ENCODE measurements at regions not wholly inside any gene's neighbourhood (a gene's known extent, or its start where the extent isn't known, plus 50 kb on each side); places are given as distances from the start of the nearest gene placed in this dataset.

DNA sequence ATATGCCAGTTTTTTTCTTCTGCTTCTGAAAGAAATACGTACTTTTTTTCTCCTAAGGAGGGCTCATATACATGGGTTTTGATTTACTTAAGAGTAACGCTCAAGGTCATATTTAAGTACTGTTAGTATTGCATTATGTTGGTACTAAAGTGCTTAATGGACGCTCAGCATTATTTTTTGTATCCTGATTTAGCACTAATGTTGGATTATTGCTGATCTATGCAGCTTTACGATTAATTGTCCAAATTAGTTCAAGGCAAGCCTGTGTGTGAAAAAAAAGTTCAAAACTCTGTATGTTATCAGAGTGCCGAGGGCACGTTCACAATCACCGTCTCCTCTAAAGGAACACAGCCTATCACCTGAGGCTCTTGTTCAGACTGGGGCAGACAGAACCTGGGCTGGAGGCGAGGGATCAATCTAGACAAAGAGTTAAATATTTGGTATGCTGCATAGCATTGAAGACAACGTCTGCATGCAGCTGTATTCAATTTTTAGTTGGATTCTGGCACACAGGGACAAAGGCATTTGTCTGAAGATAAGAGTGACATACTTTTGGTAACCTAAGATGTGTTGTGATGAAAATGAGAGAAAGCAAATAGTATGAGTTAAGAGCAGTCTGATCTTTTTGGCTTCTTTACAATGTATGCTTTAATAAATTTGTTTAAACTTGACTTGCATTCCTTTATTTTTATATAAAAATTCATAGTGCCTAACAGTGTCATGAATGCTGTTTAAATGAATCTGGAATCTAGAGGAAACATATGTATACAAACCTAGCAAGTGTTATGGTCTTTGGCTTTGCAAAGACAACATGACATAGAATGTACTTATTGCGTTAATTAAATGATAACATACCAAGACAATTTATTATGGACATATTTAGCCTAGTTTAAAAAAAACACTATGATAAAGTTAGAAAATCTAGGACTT lies 341.2 kb downstream of the SAMD5 start:
- POLR2A ChIA-PET: no interaction called here
- H3K4me2 ChIP-seq (ENCODE audit: low read length): no peak overlapping the region

DNA sequence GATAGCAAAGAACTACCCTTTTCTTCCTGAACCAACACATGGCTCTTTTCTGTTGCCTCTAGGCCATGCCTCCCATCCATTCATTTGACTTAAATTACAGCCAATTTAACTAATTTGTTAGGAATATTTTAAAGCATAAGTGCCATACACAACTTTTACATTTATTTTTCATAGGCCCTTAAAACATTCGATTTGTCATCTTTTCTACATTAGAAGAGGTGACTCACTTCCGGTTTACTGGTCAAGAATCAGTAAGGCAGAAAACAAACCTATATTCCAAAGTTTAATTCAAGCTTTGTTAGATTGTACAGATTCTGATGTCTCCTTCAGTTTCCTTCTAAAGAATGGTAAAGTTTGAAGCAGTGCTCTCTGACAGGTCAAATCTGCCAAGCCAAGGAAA lies 344.3 kb downstream of the SAMD5 start:
- H3K9me3 ChIP-seq (ENCODE audit: control insufficient read depth in 1 of 2, insufficient read depth in 1 of 2, low read depth in 1 of 2, low read length in 2 of 2): no peaks in the 10 kb centered on the region
- H3K36me3 ChIP-seq (ENCODE audit: control insufficient read depth in 1 of 2, insufficient read depth in 2 of 2, low read length in 2 of 2): no peaks in the 10 kb centered on the region
- no peak overlapping the region for H3K4me3 ChIP-seq (replicated peaks in 1 of 2; ENCODE audit: low read depth in 1 of 2, low read length in 2 of 2)
- no peaks in the 10 kb centered on the region for H3K4me1 ChIP-seq (ENCODE audit: control insufficient read depth in 1 of 2, insufficient read depth in 2 of 2, low read length in 2 of 2)
- H3K79me2 ChIP-seq (ENCODE audit: insufficient read depth, low read length): no peaks in the 10 kb centered on the region
- intact Hi-C loops (cut with micrococcal nuclease): no loop called here
- RAD21 ChIA-PET (ENCODE audit: low non-redundant PET in 1 of 2, low total read pairs in 2 of 2, uncharacterized antibody in 2 of 2, unreplicated experiment in 2 of 2): no interaction called here
- ATAC-seq: no peak
- H3K9ac ChIP-seq (ENCODE audit: low read length): no peak overlapping the region
- H4K20me1 ChIP-seq (ENCODE audit: insufficient read depth): no peaks in the 10 kb centered on the region
- no peaks in the 10 kb centered on the region for H3K27me3 ChIP-seq (ENCODE audit: insufficient read depth, low read length)
- CTCF ChIA-PET: no interaction called here
- no peak overlapping the region for H2AFZ ChIP-seq (ENCODE audit: low read depth, low read length, poor library complexity, severe bottlenecking)
- no peaks in the 10 kb centered on the region for H3K9me2 ChIP-seq (ENCODE audit: insufficient read depth)
- POLR2A ChIA-PET: no interaction called here
- H3K4me2 ChIP-seq (ENCODE audit: low read length): no peak overlapping the region
- DNase-seq (ENCODE audit: low read depth, low spot score): no peak
- no TSS peak for BruUV-seq (replicated peaks)
- no peak overlapping the region for H3K27ac ChIP-seq (ENCODE audit: low read depth, low read length)
- TF ChIP-seq SIN3A (IDR thresholded peaks at IDR 0.05; ENCODE audit: low read depth) (no peak), ZNF274 (IDR thresholded peaks at IDR 0.05; ENCODE audit: low read depth, low read length) (no peak), ZFX (IDR thresholded peaks at IDR 0.05) (no peak), JUND (IDR thresholded peaks at IDR 0.05) (no peak), ZBTB33 (IDR thresholded peaks at IDR 0.05; ENCODE audit: extremely low read depth, insufficient replicate concordance, low read length) (no peak), POLR2A (IDR thresholded peaks at IDR 0.05; ENCODE audit: borderline replicate concordance, extremely low read depth, insufficient read depth, insufficient read length) (no peak), RAD21 (IDR thresholded peaks at IDR 0.05; ENCODE audit: low read depth) (no peak)
- TF ChIP-seq, protein P1, sequence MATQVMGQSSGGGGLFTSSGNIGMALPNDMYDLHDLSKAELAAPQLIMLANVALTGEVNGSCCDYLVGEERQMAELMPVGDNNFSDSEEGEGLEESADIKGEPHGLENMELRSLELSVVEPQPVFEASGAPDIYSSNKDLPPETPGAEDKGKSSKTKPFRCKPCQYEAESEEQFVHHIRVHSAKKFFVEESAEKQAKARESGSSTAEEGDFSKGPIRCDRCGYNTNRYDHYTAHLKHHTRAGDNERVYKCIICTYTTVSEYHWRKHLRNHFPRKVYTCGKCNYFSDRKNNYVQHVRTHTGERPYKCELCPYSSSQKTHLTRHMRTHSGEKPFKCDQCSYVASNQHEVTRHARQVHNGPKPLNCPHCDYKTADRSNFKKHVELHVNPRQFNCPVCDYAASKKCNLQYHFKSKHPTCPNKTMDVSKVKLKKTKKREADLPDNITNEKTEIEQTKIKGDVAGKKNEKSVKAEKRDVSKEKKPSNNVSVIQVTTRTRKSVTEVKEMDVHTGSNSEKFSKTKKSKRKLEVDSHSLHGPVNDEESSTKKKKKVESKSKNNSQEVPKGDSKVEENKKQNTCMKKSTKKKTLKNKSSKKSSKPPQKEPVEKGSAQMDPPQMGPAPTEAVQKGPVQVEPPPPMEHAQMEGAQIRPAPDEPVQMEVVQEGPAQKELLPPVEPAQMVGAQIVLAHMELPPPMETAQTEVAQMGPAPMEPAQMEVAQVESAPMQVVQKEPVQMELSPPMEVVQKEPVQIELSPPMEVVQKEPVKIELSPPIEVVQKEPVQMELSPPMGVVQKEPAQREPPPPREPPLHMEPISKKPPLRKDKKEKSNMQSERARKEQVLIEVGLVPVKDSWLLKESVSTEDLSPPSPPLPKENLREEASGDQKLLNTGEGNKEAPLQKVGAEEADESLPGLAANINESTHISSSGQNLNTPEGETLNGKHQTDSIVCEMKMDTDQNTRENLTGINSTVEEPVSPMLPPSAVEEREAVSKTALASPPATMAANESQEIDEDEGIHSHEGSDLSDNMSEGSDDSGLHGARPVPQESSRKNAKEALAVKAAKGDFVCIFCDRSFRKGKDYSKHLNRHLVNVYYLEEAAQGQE (IDR thresholded peaks at IDR 0.05; ENCODE audit: low read depth): no peak

More for the DNA sequence above, 341.2 kb downstream of the SAMD5 start:
- H3K9ac ChIP-seq (ENCODE audit: low read length): no peak overlapping the region
- H3K27me3 ChIP-seq (ENCODE audit: insufficient read depth, low read length): no peaks in the 10 kb centered on the region
- BruUV-seq (replicated peaks): no TSS peak
- RAD21 ChIA-PET (ENCODE audit: low non-redundant PET in 1 of 2, low total read pairs in 2 of 2, uncharacterized antibody in 2 of 2, unreplicated experiment in 2 of 2): no interaction called here
- intact Hi-C loops (cut with micrococcal nuclease): no loop called here
- H3K36me3 ChIP-seq (ENCODE audit: control insufficient read depth in 1 of 2, insufficient read depth in 2 of 2, low read length in 2 of 2): no peaks in the 10 kb centered on the region
- H4K20me1 ChIP-seq (ENCODE audit: insufficient read depth): no peaks in the 10 kb centered on the region
- no peaks in the 10 kb centered on the region for H3K4me1 ChIP-seq (ENCODE audit: control insufficient read depth in 1 of 2, insufficient read depth in 2 of 2, low read length in 2 of 2)
- no peak overlapping the region for H2AFZ ChIP-seq (ENCODE audit: low read depth, low read length, poor library complexity, severe bottlenecking)
- no peak overlapping the region for H3K4me3 ChIP-seq (replicated peaks in 1 of 2; ENCODE audit: low read depth in 1 of 2, low read length in 2 of 2)
- CTCF ChIA-PET: no interaction called here
- TF ChIP-seq POLR2AphosphoS5 (IDR thresholded peaks at IDR 0.05; ENCODE audit: low read depth, low read length) (no peak), MAX (IDR thresholded peaks at IDR 0.05) (no peak), EZH2 (IDR thresholded peaks at IDR 0.05) (no peak), ZNF274 (IDR thresholded peaks at IDR 0.05; ENCODE audit: low read depth, low read length) (no peak), EZH2phosphoT487 (IDR thresholded peaks at IDR 0.05; ENCODE audit: borderline replicate concordance) (no peak), JUND (IDR thresholded peaks at IDR 0.05) (no peak), EGR1 (IDR thresholded peaks at IDR 0.05; ENCODE audit: low read depth) (no peak), CEBPB (IDR thresholded peaks at IDR 0.05; ENCODE audit: low read depth) (no peak), SIN3A (IDR thresholded peaks at IDR 0.05; ENCODE audit: low read depth) (no peak), SP1 (IDR thresholded peaks at IDR 0.05; ENCODE audit: low read depth) (no peak)
- TF ChIP-seq, protein P2, sequence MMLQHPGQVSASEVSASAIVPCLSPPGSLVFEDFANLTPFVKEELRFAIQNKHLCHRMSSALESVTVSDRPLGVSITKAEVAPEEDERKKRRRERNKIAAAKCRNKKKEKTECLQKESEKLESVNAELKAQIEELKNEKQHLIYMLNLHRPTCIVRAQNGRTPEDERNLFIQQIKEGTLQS (IDR thresholded peaks at IDR 0.05): no peak
- ATAC-seq (no peak), DNase-seq (ENCODE audit: low read depth, low spot score) (no peak)
- no peaks in the 10 kb centered on the region for H3K9me2 ChIP-seq (ENCODE audit: insufficient read depth)
- no peak overlapping the region for H3K27ac ChIP-seq (ENCODE audit: low read depth, low read length)
- H3K79me2 ChIP-seq (ENCODE audit: insufficient read depth, low read length): no peaks in the 10 kb centered on the region
- H3K9me3 ChIP-seq (ENCODE audit: control insufficient read depth in 1 of 2, insufficient read depth in 1 of 2, low read depth in 1 of 2, low read length in 2 of 2): no peaks in the 10 kb centered on the region
